ENCODE measurements at regions not wholly inside any gene's neighbourhood (a gene's known extent, or its start where the extent isn't known, plus 50 kb on each side); places are given as distances from the start of the nearest gene placed in this dataset.

- Histone ChIP-seq H3K79me2 (replicated peaks; ENCODE audit: insufficient read depth, low read length) (no peaks in the 10 kb centered on the region), H3K27me3 (ENCODE audit: insufficient read depth, low read depth, low read length) (no peaks in the 10 kb centered on the region), H3K9ac (ENCODE audit: low read length) (no peak overlapping the region), H3K4me3 (ENCODE audit: low read length) (no peak overlapping the region), H4K20me1 (ENCODE audit: insufficient read depth) (no peaks in the 10 kb centered on the region), H3K9me3 (ENCODE audit: low read length) (no peaks in the 10 kb centered on the region), H3K36me3 (ENCODE audit: insufficient read depth, low read length) (no peaks in the 10 kb centered on the region), H3K27ac (ENCODE audit: low read length) (no peak overlapping the region), H2AFZ (ENCODE audit: low read depth, low read length) (no peak overlapping the region), H3K9me2 (ENCODE audit: insufficient read depth, low read length) (no peaks in the 10 kb centered on the region), H3K4me2 (ENCODE audit: low read length) (no peak overlapping the region), H3F3A (ENCODE audit: insufficient read depth, low read length, poor library complexity, severe bottlenecking) (no peaks in the 10 kb centered on the region)
- TF ChIP-seq, protein P1, sequence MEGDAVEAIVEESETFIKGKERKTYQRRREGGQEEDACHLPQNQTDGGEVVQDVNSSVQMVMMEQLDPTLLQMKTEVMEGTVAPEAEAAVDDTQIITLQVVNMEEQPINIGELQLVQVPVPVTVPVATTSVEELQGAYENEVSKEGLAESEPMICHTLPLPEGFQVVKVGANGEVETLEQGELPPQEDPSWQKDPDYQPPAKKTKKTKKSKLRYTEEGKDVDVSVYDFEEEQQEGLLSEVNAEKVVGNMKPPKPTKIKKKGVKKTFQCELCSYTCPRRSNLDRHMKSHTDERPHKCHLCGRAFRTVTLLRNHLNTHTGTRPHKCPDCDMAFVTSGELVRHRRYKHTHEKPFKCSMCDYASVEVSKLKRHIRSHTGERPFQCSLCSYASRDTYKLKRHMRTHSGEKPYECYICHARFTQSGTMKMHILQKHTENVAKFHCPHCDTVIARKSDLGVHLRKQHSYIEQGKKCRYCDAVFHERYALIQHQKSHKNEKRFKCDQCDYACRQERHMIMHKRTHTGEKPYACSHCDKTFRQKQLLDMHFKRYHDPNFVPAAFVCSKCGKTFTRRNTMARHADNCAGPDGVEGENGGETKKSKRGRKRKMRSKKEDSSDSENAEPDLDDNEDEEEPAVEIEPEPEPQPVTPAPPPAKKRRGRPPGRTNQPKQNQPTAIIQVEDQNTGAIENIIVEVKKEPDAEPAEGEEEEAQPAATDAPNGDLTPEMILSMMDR (IDR thresholded peaks at IDR 0.05; ENCODE audit: poor library complexity, severe bottlenecking), result no peak
- no peak for TF ChIP-seq MXI1 (conservative IDR thresholded peaks at IDR 0.05; ENCODE audit: poor library complexity, severe bottlenecking)
- TF ChIP-seq TAF1 (IDR thresholded peaks at IDR 0.05; ENCODE audit: low read depth), result no peak
- no peak for TF ChIP-seq RAD21 (conservative IDR thresholded peaks at IDR 0.05)
- TF ChIP-seq EZH2 (IDR thresholded peaks at IDR 0.05; ENCODE audit: borderline replicate concordance, insufficient read depth, low read length, poor library complexity, severe bottlenecking), result no peak
- no peak for TF ChIP-seq REST (IDR thresholded peaks at IDR 0.05; ENCODE audit: borderline replicate concordance)
- TF ChIP-seq POLR2AphosphoS5 (IDR thresholded peaks at IDR 0.05), result no peak
- TF ChIP-seq EP300 (conservative IDR thresholded peaks at IDR 0.05; ENCODE audit: poor library complexity, severe bottlenecking), result no peak
- no peak for TF ChIP-seq SMC3 (conservative IDR thresholded peaks at IDR 0.05; ENCODE audit: poor library complexity)
These were observed 201.8 kb upstream of the PPP2R2D start for GRCh38 chr10:131698986-131699385.

DNA sequence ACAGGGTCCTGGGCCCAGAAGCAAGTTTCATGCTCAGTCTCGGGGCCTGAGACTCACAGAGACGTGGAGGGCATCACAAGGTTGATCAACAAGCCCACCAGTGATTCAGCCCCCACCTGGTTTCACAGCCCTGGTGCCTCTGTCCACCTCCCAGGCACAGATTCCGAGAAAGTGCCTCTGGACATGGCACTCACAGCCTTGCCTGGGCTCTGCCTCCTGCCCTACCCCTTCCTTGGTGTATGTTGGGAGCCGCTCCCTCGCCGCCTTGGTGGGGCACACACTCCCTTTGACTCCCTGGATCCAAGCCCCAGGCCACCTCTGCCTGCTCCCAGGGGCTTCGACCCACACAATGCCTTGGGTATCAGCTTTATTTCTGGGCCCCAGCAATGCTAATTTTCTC is 200.8 kb upstream of the PPP2R2D start:
- no peaks in the 10 kb centered on the region for H3K79me2 ChIP-seq (replicated peaks; ENCODE audit: insufficient read depth, low read length)
- H3K4me3 ChIP-seq (ENCODE audit: low read length), result no peak overlapping the region
- no peaks in the 10 kb centered on the region for H3K27me3 ChIP-seq (ENCODE audit: insufficient read depth, low read depth, low read length)
- no peak for TF ChIP-seq EZH2 (IDR thresholded peaks at IDR 0.05; ENCODE audit: borderline replicate concordance, insufficient read depth, low read length, poor library complexity, severe bottlenecking)
- no peaks in the 10 kb centered on the region for H3K36me3 ChIP-seq (ENCODE audit: insufficient read depth, low read length)
- H3K4me2 ChIP-seq (ENCODE audit: low read length), result no peak overlapping the region
- H3K9me3 ChIP-seq (ENCODE audit: low read length), result no peaks in the 10 kb centered on the region
- no peak overlapping the region for H3K9ac ChIP-seq (ENCODE audit: low read length)
- H2AFZ ChIP-seq (ENCODE audit: low read depth, low read length), result no peak overlapping the region
- no peaks in the 10 kb centered on the region for H3F3A ChIP-seq (ENCODE audit: insufficient read depth, low read length, poor library complexity, severe bottlenecking)
- H4K20me1 ChIP-seq (ENCODE audit: insufficient read depth), result no peaks in the 10 kb centered on the region
- H3K27ac ChIP-seq (ENCODE audit: low read length), result no peak overlapping the region
- H3K9me2 ChIP-seq (ENCODE audit: insufficient read depth, low read length), result no peaks in the 10 kb centered on the region

GRCh38 chr10:131700506-131700905 is 200.3 kb upstream of the PPP2R2D start:
- H3K79me2 ChIP-seq (replicated peaks; ENCODE audit: insufficient read depth, low read length), result no peaks in the 10 kb centered on the region
- TF ChIP-seq, protein P1 (IDR thresholded peaks at IDR 0.05; ENCODE audit: poor library complexity, severe bottlenecking), result no peak
- no peak for TF ChIP-seq EZH2 (IDR thresholded peaks at IDR 0.05; ENCODE audit: borderline replicate concordance, insufficient read depth, low read length, poor library complexity, severe bottlenecking)
- no peak for TF ChIP-seq REST (IDR thresholded peaks at IDR 0.05; ENCODE audit: borderline replicate concordance)
- TF ChIP-seq SMC3 (conservative IDR thresholded peaks at IDR 0.05; ENCODE audit: poor library complexity), result no peak
- no peak for TF ChIP-seq MXI1 (conservative IDR thresholded peaks at IDR 0.05; ENCODE audit: poor library complexity, severe bottlenecking)
- TF ChIP-seq POLR2AphosphoS5 (IDR thresholded peaks at IDR 0.05), result no peak
- no peak for TF ChIP-seq TAF1 (IDR thresholded peaks at IDR 0.05; ENCODE audit: low read depth)
- TF ChIP-seq RAD21 (conservative IDR thresholded peaks at IDR 0.05), result no peak
- H4K20me1 ChIP-seq (ENCODE audit: insufficient read depth), result no peaks in the 10 kb centered on the region
- no peak overlapping the region for H2AFZ ChIP-seq (ENCODE audit: low read depth, low read length)
- no peaks in the 10 kb centered on the region for H3K36me3 ChIP-seq (ENCODE audit: insufficient read depth, low read length)
- H3K9me2 ChIP-seq (ENCODE audit: insufficient read depth, low read length), result no peaks in the 10 kb centered on the region
- no peak overlapping the region for H3K9ac ChIP-seq (ENCODE audit: low read length)
- no peaks in the 10 kb centered on the region for H3F3A ChIP-seq (ENCODE audit: insufficient read depth, low read length, poor library complexity, severe bottlenecking)
- no peak overlapping the region for H3K27ac ChIP-seq (ENCODE audit: low read length)
- no peak overlapping the region for H3K4me3 ChIP-seq (ENCODE audit: low read length)
- H3K9me3 ChIP-seq (ENCODE audit: low read length), result no peaks in the 10 kb centered on the region
- H3K4me2 ChIP-seq (ENCODE audit: low read length), result no peak overlapping the region
- no peaks in the 10 kb centered on the region for H3K27me3 ChIP-seq (ENCODE audit: insufficient read depth, low read depth, low read length)
